Mesodermal cell (in vitro differentiated cells): ENCODE measurements at regions not wholly inside any gene's neighbourhood (a gene's known extent, or its start where the extent isn't known, plus 50 kb on each side); places are given as distances from the start of the nearest gene placed in this dataset.

Source experiments
- H3K27ac ChIP-seq: 2 replicates; pipeline ENCODE4 v1.7.0; 2013; ENCODE audit warnings: mild to moderate bottlenecking, low read depth, low read length, moderate library complexity; ENCODE audit not compliant: severe bottlenecking
- H3K36me3 ChIP-seq: 2 replicates; pipeline ENCODE4 v1.7.1; 2013; ENCODE audit warnings: mild to moderate bottlenecking, low read length, moderate library complexity; ENCODE audit not compliant: control insufficient read depth, insufficient read depth
- H3K4me1 ChIP-seq: one replicate; pipeline ENCODE4 v1.7.1; 2013; ENCODE audit warnings: mild to moderate bottlenecking, low read length; ENCODE audit not compliant: insufficient read depth, control insufficient read depth, poor library complexity, severe bottlenecking
- H3K4me3 ChIP-seq: 2 replicates; pipeline ENCODE4 v1.7.0; 2013; ENCODE audit warnings: low read length, control low read depth, mild to moderate bottlenecking; ENCODE audit not compliant: insufficient read depth, poor library complexity, severe bottlenecking; ENCODE audit errors: extremely low read depth
- H3K9me3 ChIP-seq: 2 replicates; pipeline ENCODE4 v1.7.1; 2013; ENCODE audit warnings: mild to moderate bottlenecking, low read length, moderate library complexity; ENCODE audit not compliant: control insufficient read depth
- WGBS, 2 experiments: methylation state at CpG; one replicate each; pipeline ENCODE4 v1.1.5; 2013; ENCODE audit warnings: missing lambda C conversion rate in 2 of 2; ENCODE audit not compliant: insufficient coverage in 2 of 2; 5-methylcytosine and 5-hydroxymethylcytosine counted together

DNA sequence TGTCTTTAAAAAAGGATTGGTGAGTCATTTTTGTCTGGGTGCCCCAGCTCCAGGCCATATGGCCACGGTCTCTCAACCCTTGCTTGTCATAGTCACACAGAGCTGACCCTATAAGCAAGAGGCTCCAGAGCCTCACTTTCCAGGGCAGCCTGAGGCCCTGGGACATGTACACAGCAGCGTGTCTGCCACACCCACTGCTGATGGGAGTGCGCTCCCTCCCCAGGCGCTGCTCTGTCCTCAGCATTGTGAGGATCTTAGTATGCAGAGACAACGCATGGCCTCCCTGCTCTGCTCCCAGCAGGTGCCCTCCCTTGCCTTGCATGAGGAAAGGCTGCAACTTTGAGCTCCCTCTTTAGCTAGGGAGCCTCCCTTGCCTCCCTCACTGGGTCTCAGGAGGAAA lies 80.8 kb upstream of the CRHR1 start:
- Histone ChIP-seq H3K9me3 (no peaks in the 10 kb centered on the region), H3K4me1 (no peaks in the 10 kb centered on the region), H3K27ac (no peak overlapping the region), H3K4me3 (no peak overlapping the region), H3K36me3 (no peaks in the 10 kb centered on the region)
- 33 to 43% methylated on average over 4 to 5 of the region's 5 CpGs for WGBS, 2 experiments

DNA sequence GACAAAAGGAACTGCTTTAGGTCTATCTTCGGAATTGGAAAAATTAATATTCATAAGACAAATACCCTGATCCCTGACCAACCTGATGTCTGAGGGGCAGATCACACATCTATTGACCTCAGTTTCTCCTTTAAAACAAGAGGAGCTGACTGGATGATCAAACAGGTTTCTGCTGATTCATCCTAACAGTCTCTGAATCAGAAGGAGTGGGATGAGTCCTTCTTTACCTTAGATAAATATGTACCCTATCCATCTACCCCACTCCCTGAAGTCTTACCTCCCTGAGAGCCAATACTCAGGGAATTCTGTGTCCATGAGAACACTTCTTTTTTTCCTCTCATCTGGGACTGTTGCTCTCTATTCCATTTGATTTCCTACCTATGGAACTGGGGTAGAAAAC lies 80.3 kb upstream of the CRHR1 start:
- Histone ChIP-seq H3K9me3 (no peaks in the 10 kb centered on the region), H3K4me3 (no peak overlapping the region), H3K27ac (no peak overlapping the region), H3K4me1 (no peaks in the 10 kb centered on the region), H3K36me3 (no peaks in the 10 kb centered on the region)
- 100% methylated on average over 1 of the region's 1 CpG; no CpG with 5 or more reads in 1 of the 2 experiments for WGBS, 2 experiments

DNA sequence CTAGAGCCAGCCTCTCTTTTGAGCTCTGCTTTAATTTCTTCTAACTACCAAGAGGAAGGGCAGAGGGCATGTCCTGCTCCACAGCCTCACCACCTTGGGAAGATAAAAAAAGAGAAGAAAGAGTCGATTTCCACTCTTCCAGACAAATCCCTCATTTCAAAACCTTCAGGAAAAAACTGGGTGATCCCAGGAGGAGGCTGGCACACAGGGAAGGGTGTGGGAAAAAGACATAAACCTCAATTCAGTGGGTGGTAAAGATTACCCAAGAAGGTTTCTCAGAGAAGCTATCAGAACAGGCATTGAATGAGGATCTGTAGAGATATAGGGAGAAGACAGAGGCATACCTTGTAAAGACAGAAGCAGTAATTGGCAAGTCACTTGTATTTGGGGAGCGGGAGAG lies 79.9 kb upstream of the CRHR1 start:
- no peak overlapping the region for H3K27ac ChIP-seq
- WGBS, 2 experiments: 88 to 100% methylated on average over 1 of the region's 2 CpGs

DNA sequence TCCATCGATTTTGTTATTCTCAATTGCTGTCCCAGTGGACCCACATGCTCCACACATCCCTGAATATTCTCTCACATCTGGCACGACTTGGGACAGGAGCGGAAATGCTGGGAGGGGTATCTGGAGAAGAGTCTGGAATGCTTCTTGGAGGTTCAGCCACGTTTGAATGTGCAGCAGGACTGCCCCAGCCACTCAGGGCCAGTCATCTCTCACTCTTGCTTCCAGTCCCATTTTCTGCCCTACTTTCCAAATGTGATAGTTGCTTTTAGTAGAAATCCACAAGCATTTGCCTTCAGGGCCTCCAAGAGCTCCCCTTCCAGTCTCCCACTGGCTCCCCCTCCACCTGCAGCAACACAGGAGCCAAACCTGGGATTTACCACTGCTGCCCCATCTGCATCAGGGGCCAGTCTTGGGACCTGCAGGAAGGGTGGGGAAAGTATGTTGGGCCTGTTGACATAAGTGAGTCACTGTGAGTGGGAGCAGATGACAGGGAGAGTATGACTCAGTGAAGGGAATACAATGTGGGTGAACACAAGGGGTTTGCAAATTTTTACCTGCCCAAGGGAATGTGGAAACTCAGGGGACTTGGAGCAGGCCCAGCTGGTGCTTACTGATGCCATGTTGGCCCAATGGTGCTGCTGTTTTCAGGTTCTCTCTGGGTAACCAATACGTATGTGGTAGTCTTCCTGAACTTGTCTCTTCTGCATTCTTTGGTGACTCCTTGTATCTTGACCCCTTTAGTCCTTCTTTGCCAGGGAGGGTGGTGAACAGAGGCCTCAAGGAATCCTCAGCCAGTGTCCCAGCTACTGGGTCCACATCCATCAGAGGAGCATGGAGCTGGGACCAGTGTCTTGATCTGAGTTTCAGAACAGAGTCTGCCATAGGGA lies 78.8 kb upstream of the CRHR1 start:
- no peaks in the 10 kb centered on the region for H3K4me1 ChIP-seq
- 60 to 82% methylated on average over 1 to 2 of the region's 5 CpGs for WGBS, 2 experiments

More for the DNA sequence above, 79.9 kb upstream of the CRHR1 start:
- Histone ChIP-seq H3K9me3 (no peaks in the 10 kb centered on the region), H3K4me3 (no peak overlapping the region), H3K36me3 (no peaks in the 10 kb centered on the region), H3K4me1 (no peaks in the 10 kb centered on the region)

DNA sequence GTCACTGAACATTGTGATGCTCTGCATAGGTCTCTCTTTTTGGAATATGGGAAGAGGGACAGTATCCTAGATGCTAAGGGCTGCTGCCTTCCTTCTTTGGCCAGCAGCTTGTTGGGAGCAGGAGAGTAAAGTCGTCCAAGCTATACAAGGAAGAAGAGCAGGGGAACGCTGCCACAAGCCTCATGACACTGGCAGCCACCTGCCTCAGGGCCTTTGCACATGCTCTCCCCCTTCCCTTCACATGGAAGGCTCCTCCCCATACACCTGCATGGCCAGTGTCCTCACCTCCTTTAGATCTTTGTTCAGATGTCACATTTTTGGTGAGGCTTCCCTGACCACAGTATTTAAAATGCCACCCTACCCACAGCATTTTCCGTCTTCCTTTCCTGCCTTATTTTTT lies 78.1 kb upstream of the CRHR1 start:
- Histone ChIP-seq H3K36me3 (no peaks in the 10 kb centered on the region), H3K4me3 (no peak overlapping the region), H3K9me3 (no peaks in the 10 kb centered on the region), H3K27ac (no peak overlapping the region), H3K4me1 (no peaks in the 10 kb centered on the region)
- WGBS, 2 experiments: 65 to 100% methylated on average over 1 to 3 of the region's 3 CpGs

More for the DNA sequence above, 78.8 kb upstream of the CRHR1 start:
- H3K4me3 ChIP-seq: no peak overlapping the region
- H3K27ac ChIP-seq: no peak overlapping the region
- H3K9me3 ChIP-seq: no peaks in the 10 kb centered on the region
- no peaks in the 10 kb centered on the region for H3K36me3 ChIP-seq

DNA sequence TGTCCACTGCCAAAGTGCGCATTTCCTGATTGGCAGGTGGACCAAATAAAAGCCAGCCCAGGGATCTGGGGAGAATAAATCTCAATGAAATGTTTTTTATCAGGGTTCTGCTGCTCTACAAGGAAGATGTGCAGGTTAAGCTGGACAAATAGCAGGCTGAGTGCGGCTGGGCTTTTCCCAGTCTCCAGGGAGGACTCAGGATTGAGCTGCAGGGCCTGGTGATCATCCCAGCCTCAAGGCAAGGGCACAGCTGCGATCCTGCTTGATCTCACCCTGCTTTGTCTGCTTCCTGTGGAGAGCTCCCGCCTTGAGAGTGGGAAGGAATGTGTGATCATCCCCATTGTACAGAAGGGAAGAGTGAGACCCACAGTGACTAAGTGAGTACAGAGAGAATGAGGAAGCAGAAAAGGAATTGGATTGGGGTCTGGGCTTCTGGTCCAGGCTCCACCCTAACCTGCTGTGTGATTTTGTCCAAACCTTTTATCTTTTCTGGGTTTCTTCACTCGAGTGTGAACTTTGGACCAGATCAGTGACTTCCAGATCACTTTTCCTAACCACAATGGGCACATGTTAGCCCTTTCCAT lies 75.3 kb upstream of the CRHR1 start:
- Histone ChIP-seq H3K4me1 (no peaks in the 10 kb centered on the region), H3K9me3 (no peaks in the 10 kb centered on the region), H3K36me3 (no peaks in the 10 kb centered on the region), H3K4me3 (no peak overlapping the region), H3K27ac (no peak overlapping the region)
- 86 to 91% methylated on average over 4 of the region's 5 CpGs for WGBS, 2 experiments

DNA sequence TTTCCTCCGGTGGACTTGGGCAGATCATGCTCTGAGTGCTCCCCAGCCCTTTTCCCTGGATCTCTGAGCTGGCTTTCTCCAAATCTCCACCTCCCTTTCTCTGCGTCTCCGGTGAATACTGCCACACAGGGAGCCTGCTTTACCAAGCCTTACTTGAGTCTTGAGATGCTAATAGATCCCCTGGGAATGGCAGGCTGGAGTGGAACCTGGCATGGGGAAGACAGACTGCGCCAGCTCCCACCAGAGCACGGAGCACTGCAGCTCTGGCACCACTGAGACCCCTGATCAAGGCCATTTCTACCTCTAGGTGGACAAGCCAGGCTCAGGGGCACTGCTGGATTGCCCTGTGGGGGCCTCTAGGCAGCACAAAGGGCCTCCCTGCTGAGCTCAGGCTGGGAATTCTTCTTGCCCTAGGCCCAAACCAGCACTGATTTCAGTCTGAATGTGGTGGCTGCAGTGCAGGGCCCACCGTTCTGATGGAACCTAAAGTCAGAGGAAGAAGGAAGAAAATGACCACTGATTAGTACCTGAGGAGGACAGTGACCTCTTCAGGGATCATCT lies 74.3 kb upstream of the CRHR1 start:
- no peaks in the 10 kb centered on the region for H3K4me1 ChIP-seq
- no peaks in the 10 kb centered on the region for H3K36me3 ChIP-seq
- no peak overlapping the region for H3K4me3 ChIP-seq
- no peaks in the 10 kb centered on the region for H3K9me3 ChIP-seq
- H3K27ac ChIP-seq: no peak overlapping the region
- 52 to 61% methylated on average over 4 of the region's 6 CpGs for WGBS, 2 experiments

DNA sequence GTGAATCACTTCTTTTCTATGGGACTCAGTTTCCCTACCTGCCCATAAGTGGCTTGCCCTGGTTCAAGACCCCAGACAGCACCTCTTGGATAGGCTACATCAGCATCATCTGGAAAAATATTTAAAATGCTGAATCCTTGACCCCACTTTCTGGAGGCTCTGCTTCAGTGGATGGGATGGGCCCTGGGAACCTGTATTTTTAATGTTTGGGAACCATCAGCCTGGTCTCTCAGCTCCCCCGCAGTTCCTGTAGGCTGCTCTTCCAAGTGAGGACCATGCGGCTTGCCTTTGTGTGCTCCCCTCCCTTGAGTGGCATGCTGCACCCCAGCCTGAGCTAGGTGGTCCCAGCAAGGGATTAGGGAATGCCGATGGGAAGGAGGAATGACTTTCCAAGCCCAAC lies 68.3 kb upstream of the CRHR1 start:
- 84 to 94% methylated on average over 3 of the region's 3 CpGs for WGBS, 2 experiments
- Histone ChIP-seq H3K4me1 (no peaks in the 10 kb centered on the region), H3K36me3 (no peaks in the 10 kb centered on the region), H3K4me3 (no peak overlapping the region), H3K27ac (no peak overlapping the region), H3K9me3 (no peaks in the 10 kb centered on the region)

DNA sequence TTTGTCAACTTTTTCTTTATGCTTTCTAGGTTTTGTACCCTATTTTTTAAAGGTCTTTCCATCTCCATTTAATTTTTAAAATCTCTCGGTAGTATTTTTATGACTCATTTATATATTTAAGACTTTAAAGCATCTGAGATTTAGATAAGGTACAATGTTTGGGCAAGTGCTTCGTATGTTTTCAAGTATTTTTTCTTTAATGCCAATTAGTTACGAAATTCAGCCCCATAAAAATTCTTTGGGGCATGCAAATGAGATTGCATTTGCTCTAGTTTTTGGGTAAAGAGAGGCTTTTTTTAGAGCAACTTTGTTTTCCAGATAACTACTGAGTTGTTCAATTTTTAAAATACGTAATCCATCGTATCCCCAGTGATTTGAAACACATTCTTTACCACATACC lies 65.3 kb upstream of the CRHR1 start:
- no peaks in the 10 kb centered on the region for H3K36me3 ChIP-seq
- H3K4me3 ChIP-seq: no peak overlapping the region
- no peak overlapping the region for H3K27ac ChIP-seq
- 100% methylated on average over 2 of the region's 5 CpGs; no CpG with 5 or more reads in 1 of the 2 experiments for WGBS, 2 experiments
- H3K9me3 ChIP-seq: peaks cover under 1% of the 10 kb centered on the region
- no peaks in the 10 kb centered on the region for H3K4me1 ChIP-seq

DNA sequence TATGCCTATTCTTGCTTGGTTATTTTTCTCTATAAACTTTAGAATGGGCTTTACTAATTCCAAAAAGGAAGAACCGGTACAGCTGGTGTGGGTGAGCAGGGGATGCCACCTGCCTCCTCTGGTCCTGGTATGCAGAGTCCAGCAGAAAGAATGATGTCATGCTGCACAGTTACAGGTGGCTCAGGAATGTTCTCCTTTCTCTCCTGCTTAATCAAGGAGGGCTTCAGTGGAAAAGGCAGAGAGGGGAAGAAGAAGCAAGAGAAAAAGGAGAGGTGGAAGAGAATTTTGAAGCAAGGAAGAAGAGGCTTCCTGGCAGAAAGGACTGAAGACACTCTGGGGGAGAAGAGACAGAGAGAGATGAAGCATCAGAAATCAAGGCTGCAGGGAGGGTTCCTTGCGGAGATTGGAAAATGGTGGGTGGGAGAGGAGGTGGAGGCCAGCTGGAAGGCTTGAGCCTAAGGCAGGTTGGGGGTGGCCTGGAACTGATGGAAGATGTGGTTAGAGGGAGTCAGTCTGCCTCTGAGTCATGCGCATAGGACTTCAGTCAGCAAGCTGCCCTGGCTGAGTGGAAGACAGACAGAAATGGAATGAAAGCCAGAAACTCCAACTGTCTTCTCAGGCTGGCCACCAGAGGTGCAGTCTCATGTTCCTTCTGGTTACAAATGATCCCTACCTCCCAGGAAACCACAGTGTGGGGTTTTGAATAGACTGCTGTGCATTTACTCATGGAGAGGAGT lies 64.6 kb upstream of the CRHR1 start:
- Histone ChIP-seq H3K27ac (no peak overlapping the region), H3K4me3 (no peak overlapping the region), H3K36me3 (no peaks in the 10 kb centered on the region), H3K4me1 (no peaks in the 10 kb centered on the region), H3K9me3 (peaks cover 5% of the 10 kb centered on the region)
- 64 to 67% methylated on average over 1 to 2 of the region's 3 CpGs for WGBS, 2 experiments
